T-helper 2 cell treated with Interferon-gamma antibody and Interleukin-4, amounts not matched to agents 5 μg/mL and 100 μg/mL, for 36 hours (primary cell): ENCODE measurements at regions not wholly inside any gene's neighbourhood (a gene's known extent, or its start where the extent isn't known, plus 50 kb on each side); places are given as distances from the start of the nearest gene placed in this dataset.

Experiments
- DNase-seq: peaks from one replicate; pipeline ENCODE4 v3.0.0; 2021; ENCODE audit warnings: low spot score
- H3K27ac Mint-ChIP-seq: one replicate; pipeline ENCODE4 v1.8.0; 2021; ENCODE audit warnings: mild to moderate bottlenecking, mixed read lengths
- H3K27me3 Mint-ChIP-seq: one replicate; pipeline ENCODE4 v1.8.0; 2021; ENCODE audit warnings: low read depth, mixed read lengths
- H3K36me3 Mint-ChIP-seq: one replicate; pipeline ENCODE4 v1.8.0; 2021; ENCODE audit warnings: low read depth, mixed read lengths
- H3K4me1 Mint-ChIP-seq: one replicate; pipeline ENCODE4 v1.8.0; 2021; ENCODE audit warnings: low read depth, mixed read lengths
- H3K4me3 Mint-ChIP-seq: one replicate; pipeline ENCODE4 v1.8.0; 2022; ENCODE audit warnings: mild to moderate bottlenecking, moderate library complexity, mixed read lengths
- H3K9me3 Mint-ChIP-seq: one replicate; pipeline ENCODE4 v1.8.0; 2021; ENCODE audit warnings: mixed read lengths

GRCh38 chr1:90574692-90575370 lies 142.3 kb downstream of the BARHL2 start:
- peaks cover 5% of the 10 kb centered on the region for H3K27me3 Mint-ChIP-seq
- H3K4me3 Mint-ChIP-seq = no peak overlapping the region
- no peaks in the 10 kb centered on the region for H3K36me3 Mint-ChIP-seq
- no peak for DNase-seq
- no peaks in the 10 kb centered on the region for H3K9me3 Mint-ChIP-seq
- no peak overlapping the region for H3K27ac Mint-ChIP-seq
- no peaks in the 10 kb centered on the region for H3K4me1 Mint-ChIP-seq

GRCh38 chr1:90573736-90574135 lies 143.4 kb downstream of the BARHL2 start:
- no peaks in the 10 kb centered on the region for H3K36me3 Mint-ChIP-seq
- H3K27me3 Mint-ChIP-seq = peaks cover 6% of the 10 kb centered on the region
- H3K4me3 Mint-ChIP-seq = no peak overlapping the region
- H3K4me1 Mint-ChIP-seq = no peaks in the 10 kb centered on the region
- H3K9me3 Mint-ChIP-seq = no peaks in the 10 kb centered on the region
- H3K27ac Mint-ChIP-seq = no peak overlapping the region
- DNase-seq = no peak

GRCh38 chr1:90572446-90572845 lies 144.7 kb downstream of the BARHL2 start:
- no peak overlapping the region for H3K27ac Mint-ChIP-seq
- H3K36me3 Mint-ChIP-seq = no peaks in the 10 kb centered on the region

GRCh38 chr1:90568436-90568835 lies 148.7 kb downstream of the BARHL2 start:
- H3K27ac Mint-ChIP-seq = no peak overlapping the region
- no peaks in the 10 kb centered on the region for H3K4me1 Mint-ChIP-seq
- peaks cover 4% of the 10 kb centered on the region for H3K27me3 Mint-ChIP-seq
- no peak for DNase-seq
- no peak overlapping the region for H3K4me3 Mint-ChIP-seq
- no peaks in the 10 kb centered on the region for H3K36me3 Mint-ChIP-seq
- H3K9me3 Mint-ChIP-seq = no peaks in the 10 kb centered on the region

More at GRCh38 chr1:90572446-90572845, 144.7 kb downstream of the BARHL2 start:
- no peak for DNase-seq
- Mint-ChIP-seq H3K27me3 (peaks cover 6% of the 10 kb centered on the region), H3K9me3 (no peaks in the 10 kb centered on the region), H3K4me1 (no peaks in the 10 kb centered on the region), H3K4me3 (no peak overlapping the region)

DNA sequence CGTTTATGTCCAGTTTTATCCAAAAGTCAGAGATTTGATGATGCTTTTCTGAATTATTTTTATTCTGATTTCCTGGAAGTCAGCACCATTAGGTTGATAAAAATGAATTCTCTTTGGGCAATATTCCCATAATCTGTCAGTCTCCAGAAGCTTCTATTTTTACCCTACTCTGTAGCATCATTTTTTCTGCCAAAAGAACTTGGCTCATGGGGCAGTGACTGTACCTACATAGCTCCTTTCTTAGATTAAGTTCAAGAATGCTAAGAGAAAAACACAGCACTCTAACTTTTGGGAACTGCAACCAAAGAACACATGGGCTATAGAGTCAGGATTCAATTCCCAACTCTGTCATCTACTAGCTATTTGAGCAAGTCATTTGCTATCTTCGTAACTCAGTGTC lies 152.9 kb downstream of the BARHL2 start:
- no peaks in the 10 kb centered on the region for H3K4me1 Mint-ChIP-seq
- no peak overlapping the region for H3K4me3 Mint-ChIP-seq
- H3K9me3 Mint-ChIP-seq = no peaks in the 10 kb centered on the region
- H3K27me3 Mint-ChIP-seq = peaks cover 9% of the 10 kb centered on the region
- no peaks in the 10 kb centered on the region for H3K36me3 Mint-ChIP-seq
- no peak overlapping the region for H3K27ac Mint-ChIP-seq
- DNase-seq = no peak

DNA sequence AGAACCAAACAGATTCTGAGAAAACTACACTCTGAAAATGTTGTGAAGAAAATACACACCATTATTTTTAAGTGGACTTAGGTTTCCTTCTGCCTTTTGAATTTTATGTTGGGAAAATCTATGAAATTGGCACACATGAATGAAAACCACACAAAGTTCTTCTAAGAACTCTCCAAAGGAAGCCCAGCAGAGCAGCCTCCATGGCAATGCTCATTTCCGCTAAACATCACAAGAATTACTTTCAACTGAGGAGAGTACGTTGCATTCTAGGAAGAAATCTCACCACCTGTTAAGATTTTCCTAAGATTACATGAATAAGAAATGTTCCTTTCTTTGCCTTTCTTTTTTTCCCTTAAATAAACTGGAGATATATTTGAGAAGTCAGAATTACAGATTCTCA lies 154.2 kb downstream of the BARHL2 start:
- H3K4me3 Mint-ChIP-seq = no peak overlapping the region
- DNase-seq = no peak
- H3K27ac Mint-ChIP-seq = no peak overlapping the region
- H3K9me3 Mint-ChIP-seq = no peaks in the 10 kb centered on the region
- H3K4me1 Mint-ChIP-seq = peaks cover 4% of the 10 kb centered on the region
- H3K27me3 Mint-ChIP-seq = peaks cover 7% of the 10 kb centered on the region
- H3K36me3 Mint-ChIP-seq = no peaks in the 10 kb centered on the region

GRCh38 chr1:90561911-90562310 lies 155.2 kb downstream of the BARHL2 start:
- H3K27ac Mint-ChIP-seq = no peak overlapping the region
- H3K4me3 Mint-ChIP-seq = no peak overlapping the region
- H3K4me1 Mint-ChIP-seq = peaks cover 4% of the 10 kb centered on the region
- DNase-seq = no peak
- H3K9me3 Mint-ChIP-seq = no peaks in the 10 kb centered on the region
- H3K27me3 Mint-ChIP-seq = peaks cover 7% of the 10 kb centered on the region
- no peaks in the 10 kb centered on the region for H3K36me3 Mint-ChIP-seq

- no peak for DNase-seq
- Mint-ChIP-seq H3K27ac (no peak overlapping the region), H3K4me1 (peaks cover 4% of the 10 kb centered on the region), H3K4me3 (no peak overlapping the region), H3K36me3 (no peaks in the 10 kb centered on the region), H3K9me3 (no peaks in the 10 kb centered on the region), H3K27me3 (peaks cover 7% of the 10 kb centered on the region)
Observed at GRCh38 chr1:90561103-90561783, 155.9 kb downstream of the BARHL2 start.

- H3K4me1 Mint-ChIP-seq = peaks cover 4% of the 10 kb centered on the region
- H3K4me3 Mint-ChIP-seq = no peak overlapping the region
- no peak overlapping the region for H3K27ac Mint-ChIP-seq
- peak; percentile 6 for DNase-seq
- no peaks in the 10 kb centered on the region for H3K9me3 Mint-ChIP-seq
- no peaks in the 10 kb centered on the region for H3K36me3 Mint-ChIP-seq
- H3K27me3 Mint-ChIP-seq = peaks cover 12% of the 10 kb centered on the region
Observed at GRCh38 chr1:90558754-90559378, 158.2 kb downstream of the BARHL2 start.

DNA sequence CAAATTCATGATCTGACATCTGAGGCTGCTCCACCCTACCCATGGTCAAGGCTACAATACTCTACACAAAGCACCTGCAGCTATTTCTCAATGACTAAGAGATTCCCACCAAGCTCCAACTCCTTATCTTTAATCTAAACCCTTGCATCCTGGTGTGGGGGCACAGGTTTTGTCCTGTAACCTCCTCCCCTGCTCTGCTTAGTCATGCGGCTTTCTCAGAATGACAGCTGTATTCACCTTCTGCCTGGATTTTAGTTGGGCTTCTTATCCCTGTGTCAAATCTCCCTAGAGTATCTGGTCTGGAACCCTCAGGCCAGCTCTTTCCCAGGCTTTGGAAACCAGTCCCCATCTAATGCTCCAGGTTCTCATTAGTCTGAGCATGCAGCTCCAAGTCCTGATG lies 159.0 kb downstream of the BARHL2 start:
- H3K27me3 Mint-ChIP-seq = peaks cover 12% of the 10 kb centered on the region

DNA sequence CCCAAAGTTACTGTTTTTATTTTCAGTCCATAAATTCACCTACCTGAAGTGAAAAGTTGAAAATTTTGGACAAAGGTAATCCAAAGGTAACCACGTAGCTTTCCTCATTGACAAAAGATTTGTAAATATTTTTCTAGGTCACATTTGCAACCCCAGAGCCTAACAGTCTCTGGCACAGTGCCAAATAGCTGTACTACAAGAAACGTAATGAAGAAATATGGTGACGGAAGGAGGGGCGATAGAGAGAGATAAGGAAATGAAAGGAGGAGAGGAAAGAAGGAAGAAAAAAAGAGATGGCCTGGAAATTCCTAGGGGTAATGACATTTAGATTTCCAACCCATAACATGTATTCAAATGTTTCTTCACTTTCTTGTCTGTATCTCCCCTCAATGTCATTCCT lies 159.4 kb downstream of the BARHL2 start:
- peaks cover 12% of the 10 kb centered on the region for H3K27me3 Mint-ChIP-seq
- H3K27ac Mint-ChIP-seq = no peak overlapping the region
- H3K4me1 Mint-ChIP-seq = peaks cover 4% of the 10 kb centered on the region
- H3K9me3 Mint-ChIP-seq = no peaks in the 10 kb centered on the region
- H3K4me3 Mint-ChIP-seq = no peak overlapping the region
- no peak for DNase-seq
- H3K36me3 Mint-ChIP-seq = no peaks in the 10 kb centered on the region

More for the DNA sequence above, 159.0 kb downstream of the BARHL2 start:
- no peaks in the 10 kb centered on the region for H3K9me3 Mint-ChIP-seq
- peaks cover 4% of the 10 kb centered on the region for H3K4me1 Mint-ChIP-seq
- no peak overlapping the region for H3K4me3 Mint-ChIP-seq
- no peak overlapping the region for H3K27ac Mint-ChIP-seq
- peak; percentile 41 for DNase-seq
- H3K36me3 Mint-ChIP-seq = no peaks in the 10 kb centered on the region

DNA sequence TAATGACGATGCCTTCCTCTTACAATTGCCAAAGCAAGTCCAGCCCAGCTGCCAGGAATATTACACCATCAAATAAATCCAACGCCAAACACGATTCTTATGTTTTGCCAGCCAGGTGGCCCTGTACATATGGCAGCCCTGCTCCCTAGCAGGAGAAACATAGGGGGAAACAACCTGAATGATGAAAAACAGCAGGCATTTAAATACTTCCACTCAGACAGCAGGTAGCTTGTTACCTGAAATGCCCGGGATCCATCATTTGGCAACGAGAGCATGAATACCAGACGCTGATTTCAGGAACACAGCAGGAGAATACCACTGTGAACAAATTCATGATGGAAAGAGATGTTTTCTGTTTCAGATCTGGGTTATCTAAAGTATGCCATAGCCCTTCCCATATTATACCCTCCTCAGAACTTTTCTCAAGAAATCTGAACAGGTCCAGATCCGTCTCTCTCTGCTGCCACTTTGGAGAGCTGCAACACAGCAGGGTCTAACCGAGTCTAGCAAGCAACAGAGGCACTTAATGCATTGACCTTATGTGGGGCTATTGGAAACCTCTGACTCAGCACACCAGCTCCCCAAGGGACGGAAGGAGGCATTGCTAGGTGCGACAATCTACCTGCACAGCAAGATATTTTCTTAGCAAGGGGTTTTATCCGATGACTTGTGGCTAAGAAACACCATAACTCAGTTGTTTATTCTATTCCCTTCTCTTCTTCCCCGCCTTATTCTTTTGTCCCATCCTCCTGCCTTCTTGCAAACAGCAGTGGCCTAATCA lies 166.3 kb downstream of the BARHL2 start:
- H3K4me3 Mint-ChIP-seq = no peak overlapping the region
- no peak for DNase-seq
- peaks cover 11% of the 10 kb centered on the region for H3K27me3 Mint-ChIP-seq
- H3K4me1 Mint-ChIP-seq = no peaks in the 10 kb centered on the region
- no peaks in the 10 kb centered on the region for H3K9me3 Mint-ChIP-seq
- no peaks in the 10 kb centered on the region for H3K36me3 Mint-ChIP-seq
- H3K27ac Mint-ChIP-seq = no peak overlapping the region

DNA sequence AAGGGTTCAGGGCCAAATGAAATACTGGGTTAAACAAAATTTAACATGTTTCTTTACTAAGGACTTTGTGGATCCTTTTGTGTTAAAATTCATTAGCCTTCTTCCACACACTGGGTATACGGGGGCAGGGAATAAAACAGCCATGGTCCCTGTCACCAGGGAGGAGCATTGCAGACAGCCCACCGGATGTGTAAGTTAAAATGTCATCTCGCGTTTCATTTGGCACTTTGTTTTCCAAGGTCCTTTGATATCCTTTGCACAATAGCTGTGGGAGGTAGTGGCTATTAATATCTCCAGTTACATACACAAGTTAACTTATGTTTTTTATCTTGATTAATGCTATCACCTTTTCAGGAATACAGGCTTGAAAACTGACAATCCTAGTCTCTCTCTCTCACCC lies 172.7 kb downstream of the BARHL2 start:
- H3K9me3 Mint-ChIP-seq = no peaks in the 10 kb centered on the region
- H3K4me1 Mint-ChIP-seq = no peaks in the 10 kb centered on the region
- no peak for DNase-seq
- no peak overlapping the region for H3K4me3 Mint-ChIP-seq
- no peaks in the 10 kb centered on the region for H3K36me3 Mint-ChIP-seq
- peaks cover 11% of the 10 kb centered on the region for H3K27me3 Mint-ChIP-seq
- no peak overlapping the region for H3K27ac Mint-ChIP-seq
